22Rv1 (cell line): ENCODE measurements at regions not wholly inside any gene's neighbourhood (a gene's known extent, or its start where the extent isn't known, plus 50 kb on each side); places are given as distances from the start of the nearest gene placed in this dataset.

Experiments used
- ZFX ChIP-seq: fragments of 450-650 bp; IDR thresholded peaks from 2 replicates; pipeline ENCODE4 v1.6.1; 2017; ENCODE audit warnings: antibody characterized with exemption, borderline replicate concordance
- TF ChIP-seq, protein P1 (sequence below): fragments of 450-650 bp; IDR thresholded peaks from 2 replicates; pipeline ENCODE4 v1.5.1; 2017; ENCODE audit warnings: mild to moderate bottlenecking

DNA sequence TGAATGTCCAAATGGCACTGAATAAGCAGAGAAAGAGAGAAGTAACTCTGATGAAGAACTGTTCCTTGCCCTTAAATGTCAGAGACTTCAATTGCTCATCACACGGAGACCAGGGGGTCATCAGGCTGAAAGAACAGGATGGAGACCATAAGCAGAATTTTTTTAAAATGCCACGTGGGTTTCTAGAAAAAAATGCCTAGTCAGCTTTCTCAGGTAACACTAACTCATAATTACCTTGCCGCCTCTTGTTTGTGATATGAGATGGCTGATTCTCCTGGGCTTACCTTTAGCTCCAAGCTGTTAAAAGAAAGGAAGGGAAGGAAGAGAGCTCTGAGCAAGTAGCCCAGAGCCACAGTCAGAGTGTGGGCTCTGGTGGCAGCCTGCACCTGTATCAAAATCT is 372.0 kb downstream of the GPAM start:
- TF ChIP-seq, protein P1, sequence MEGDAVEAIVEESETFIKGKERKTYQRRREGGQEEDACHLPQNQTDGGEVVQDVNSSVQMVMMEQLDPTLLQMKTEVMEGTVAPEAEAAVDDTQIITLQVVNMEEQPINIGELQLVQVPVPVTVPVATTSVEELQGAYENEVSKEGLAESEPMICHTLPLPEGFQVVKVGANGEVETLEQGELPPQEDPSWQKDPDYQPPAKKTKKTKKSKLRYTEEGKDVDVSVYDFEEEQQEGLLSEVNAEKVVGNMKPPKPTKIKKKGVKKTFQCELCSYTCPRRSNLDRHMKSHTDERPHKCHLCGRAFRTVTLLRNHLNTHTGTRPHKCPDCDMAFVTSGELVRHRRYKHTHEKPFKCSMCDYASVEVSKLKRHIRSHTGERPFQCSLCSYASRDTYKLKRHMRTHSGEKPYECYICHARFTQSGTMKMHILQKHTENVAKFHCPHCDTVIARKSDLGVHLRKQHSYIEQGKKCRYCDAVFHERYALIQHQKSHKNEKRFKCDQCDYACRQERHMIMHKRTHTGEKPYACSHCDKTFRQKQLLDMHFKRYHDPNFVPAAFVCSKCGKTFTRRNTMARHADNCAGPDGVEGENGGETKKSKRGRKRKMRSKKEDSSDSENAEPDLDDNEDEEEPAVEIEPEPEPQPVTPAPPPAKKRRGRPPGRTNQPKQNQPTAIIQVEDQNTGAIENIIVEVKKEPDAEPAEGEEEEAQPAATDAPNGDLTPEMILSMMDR: no peak
- TF ChIP-seq ZFX: no peak
